Neuron (in vitro differentiated cells): ENCODE measurements at regions not wholly inside any gene's neighbourhood (a gene's known extent, or its start where the extent isn't known, plus 50 kb on each side); places are given as distances from the start of the nearest gene placed in this dataset.
A peak's percentile ranks its signal among the peaks of the same experiment; 100 is the strongest.

Experiments
- H2AFZ ChIP-seq: one replicate; pipeline ENCODE4 v1.6.1; 2013; ENCODE audit warnings: low read depth, mild to moderate bottlenecking, inconsistent platforms, low read length, moderate library complexity
- H3K27me3 ChIP-seq: one replicate; pipeline ENCODE4 v1.6.1; 2013; ENCODE audit warnings: low read length; ENCODE audit not compliant: insufficient read depth
- H3K36me3 ChIP-seq: one replicate; pipeline ENCODE4 v1.6.1; 2013; ENCODE audit warnings: low read length; ENCODE audit not compliant: insufficient read depth
- H3K4me1 ChIP-seq: one replicate; pipeline ENCODE4 v1.6.1; 2013; ENCODE audit warnings: low read length; ENCODE audit not compliant: insufficient read depth
- H3K4me3 ChIP-seq: 2 replicates; pipeline ENCODE4 v1.5.1; 2013; ENCODE audit warnings: mild to moderate bottlenecking, low read length, moderate library complexity
- H3K9me3 ChIP-seq: one replicate; pipeline ENCODE4 v1.6.1; 2013; ENCODE audit warnings: low read length

DNA sequence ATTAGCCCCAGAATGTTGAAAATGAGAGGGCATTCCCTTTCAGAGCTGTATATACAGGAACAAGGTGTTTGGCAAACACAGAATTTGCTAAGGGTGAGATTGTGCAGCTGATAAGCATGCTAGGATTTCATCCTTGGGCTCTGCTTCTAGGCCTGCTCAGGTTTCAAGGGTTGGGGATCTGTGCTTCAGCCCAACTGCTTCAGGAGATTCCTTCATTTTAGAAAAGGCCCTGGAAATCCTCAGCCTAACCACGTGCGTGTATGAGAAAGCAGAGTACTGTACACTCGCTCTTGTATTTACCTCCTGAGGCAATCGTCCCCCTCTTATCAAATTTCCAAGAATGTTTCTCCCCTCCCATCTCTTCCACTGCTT, 291.6 kb upstream of the ARGLU1 start:
- Histone ChIP-seq H3K36me3 (no peaks in the 10 kb centered on the region), H3K4me1 (peaks cover 22% of the 10 kb centered on the region), H2AFZ (no peak overlapping the region), H3K4me3 (no peak overlapping the region), H3K9me3 (no peaks in the 10 kb centered on the region), H3K27me3 (no peaks in the 10 kb centered on the region)

DNA sequence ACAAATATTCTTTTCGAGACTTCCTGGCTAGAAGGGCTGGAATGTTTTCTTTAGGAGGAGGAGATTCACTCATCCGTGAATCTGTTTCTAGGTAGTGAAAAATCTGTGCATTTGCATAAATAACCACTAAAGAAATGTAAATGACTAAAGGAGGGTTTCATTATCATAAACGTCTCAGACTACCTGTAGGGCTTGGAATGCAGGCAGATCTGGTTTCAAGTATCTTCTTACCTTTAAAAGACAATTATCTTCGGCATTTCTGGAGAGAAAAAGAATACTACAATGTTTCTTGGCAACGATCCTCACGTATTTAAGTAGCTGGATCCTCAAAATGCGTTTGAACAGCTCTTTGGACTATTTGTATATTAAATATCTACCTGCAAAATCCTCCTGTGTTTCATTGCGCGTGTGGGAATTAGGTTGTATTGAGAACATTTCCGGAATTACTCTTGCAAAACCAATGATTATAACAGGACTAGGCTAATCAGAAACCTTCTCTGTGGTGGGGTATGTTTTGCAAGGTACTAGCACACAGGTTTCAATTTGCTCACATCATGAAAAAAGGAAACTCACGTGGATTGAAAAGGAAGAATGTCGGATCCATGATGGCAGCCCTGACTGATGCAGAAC, 291.1 kb upstream of the ARGLU1 start:
- Histone ChIP-seq H3K27me3 (no peaks in the 10 kb centered on the region), H3K9me3 (no peaks in the 10 kb centered on the region), H3K4me3 (no peak overlapping the region), H3K36me3 (no peaks in the 10 kb centered on the region), H3K4me1 (peaks cover 22% of the 10 kb centered on the region), H2AFZ (no peak overlapping the region)

DNA sequence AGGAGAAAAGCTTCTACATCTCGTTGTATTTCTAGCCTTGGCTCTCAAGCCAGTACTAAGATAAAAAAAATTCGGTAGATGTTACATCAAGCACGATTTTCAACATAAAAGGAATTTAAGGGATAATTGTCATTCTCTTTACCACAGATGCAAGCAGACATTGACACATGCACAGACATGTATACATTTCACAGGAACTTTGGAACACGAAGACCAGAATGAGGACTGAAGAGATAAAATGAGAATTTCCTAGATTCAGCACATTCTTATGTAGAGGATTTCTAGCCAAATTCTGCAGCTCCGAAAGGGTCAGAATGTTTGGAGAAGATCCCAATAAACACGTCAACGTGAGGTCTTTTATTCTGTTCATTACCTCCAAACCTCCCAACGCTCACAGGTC, 284.5 kb upstream of the ARGLU1 start:
- Histone ChIP-seq H3K4me3 (no peak overlapping the region), H3K4me1 (peaks cover 5% of the 10 kb centered on the region), H3K36me3 (no peaks in the 10 kb centered on the region), H2AFZ (no peak overlapping the region), H3K27me3 (no peaks in the 10 kb centered on the region), H3K9me3 (no peaks in the 10 kb centered on the region)

DNA sequence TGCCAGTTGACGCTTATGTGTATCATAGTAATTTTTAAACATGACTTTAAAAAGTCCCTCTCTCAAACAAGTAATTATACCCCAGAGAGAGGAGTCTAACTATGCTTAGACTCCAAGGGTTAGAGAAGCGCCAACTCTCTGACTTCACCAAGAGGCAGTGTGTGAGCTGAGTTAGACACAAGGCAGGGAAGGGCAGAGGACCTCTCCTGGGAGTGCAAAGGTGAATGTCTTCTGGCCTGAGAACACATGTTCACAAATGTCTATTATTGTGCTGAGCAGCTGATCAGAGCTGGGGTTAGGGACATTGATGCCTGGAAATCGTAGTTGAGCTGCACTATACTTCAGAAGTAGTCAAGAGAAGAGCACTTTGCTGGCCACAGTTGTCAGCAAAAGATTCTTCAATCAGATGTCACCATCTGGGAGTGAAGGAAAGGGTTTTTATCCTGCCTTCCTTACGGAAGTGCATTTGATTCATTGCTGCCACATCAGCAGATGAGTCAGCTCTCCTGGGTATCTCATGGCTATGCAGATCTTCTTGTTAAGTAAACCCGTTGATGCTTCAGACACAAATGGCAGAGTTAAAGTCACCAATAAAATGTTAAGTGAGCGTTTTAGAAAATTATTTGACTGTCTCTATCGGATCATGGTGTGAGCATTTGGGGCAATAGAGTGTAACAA, 283.2 kb upstream of the ARGLU1 start:
- Histone ChIP-seq H3K4me3 (no peak overlapping the region), H3K4me1 (peaks cover 5% of the 10 kb centered on the region), H3K9me3 (no peaks in the 10 kb centered on the region), H2AFZ (no peak overlapping the region), H3K27me3 (no peaks in the 10 kb centered on the region), H3K36me3 (no peaks in the 10 kb centered on the region)

DNA sequence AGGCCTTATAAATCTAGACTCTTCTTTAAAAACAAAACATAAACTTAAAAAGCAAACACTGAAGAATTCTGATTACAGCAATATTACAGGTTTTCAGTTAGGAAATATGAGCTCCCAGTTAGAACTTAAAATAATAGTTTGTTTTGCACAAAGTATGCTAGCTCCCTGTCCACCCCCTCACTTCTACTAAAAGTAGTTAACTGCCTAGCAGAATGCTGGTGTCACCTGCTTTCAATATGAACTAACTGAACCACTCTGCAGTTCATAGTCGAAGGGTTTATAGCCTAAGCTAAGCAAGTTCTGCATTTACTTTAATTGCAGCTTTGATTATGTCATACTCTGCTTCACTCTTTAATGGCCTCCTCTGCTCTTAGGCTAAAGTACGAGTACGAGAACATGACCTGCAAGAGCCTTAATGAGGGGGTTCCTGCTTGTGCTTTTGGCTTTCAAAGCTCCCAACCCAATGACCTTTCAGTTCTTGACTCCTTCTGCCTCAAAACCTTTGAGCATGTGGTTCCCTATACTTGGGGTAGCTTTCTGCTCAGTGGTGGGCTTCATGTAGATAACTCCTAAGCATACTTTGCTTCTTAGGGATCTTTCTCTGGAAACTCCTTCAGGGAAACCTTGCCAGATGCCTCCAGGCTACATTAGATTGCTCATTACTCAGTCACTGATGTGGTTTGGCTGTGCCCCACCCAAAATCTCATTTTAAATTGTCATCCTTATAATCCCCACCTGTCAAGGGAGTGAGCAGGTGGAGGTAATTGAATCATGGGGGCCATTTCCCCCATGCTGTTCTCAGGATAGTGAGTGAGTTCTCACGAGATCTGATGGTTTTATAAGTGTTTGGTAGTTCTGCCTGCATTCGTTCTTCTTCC, 278.9 kb upstream of the ARGLU1 start:
- Histone ChIP-seq H3K36me3 (no peaks in the 10 kb centered on the region), H2AFZ (no peak overlapping the region), H3K4me1 (no peaks in the 10 kb centered on the region), H3K9me3 (no peaks in the 10 kb centered on the region), H3K4me3 (no peak overlapping the region), H3K27me3 (no peaks in the 10 kb centered on the region)

DNA sequence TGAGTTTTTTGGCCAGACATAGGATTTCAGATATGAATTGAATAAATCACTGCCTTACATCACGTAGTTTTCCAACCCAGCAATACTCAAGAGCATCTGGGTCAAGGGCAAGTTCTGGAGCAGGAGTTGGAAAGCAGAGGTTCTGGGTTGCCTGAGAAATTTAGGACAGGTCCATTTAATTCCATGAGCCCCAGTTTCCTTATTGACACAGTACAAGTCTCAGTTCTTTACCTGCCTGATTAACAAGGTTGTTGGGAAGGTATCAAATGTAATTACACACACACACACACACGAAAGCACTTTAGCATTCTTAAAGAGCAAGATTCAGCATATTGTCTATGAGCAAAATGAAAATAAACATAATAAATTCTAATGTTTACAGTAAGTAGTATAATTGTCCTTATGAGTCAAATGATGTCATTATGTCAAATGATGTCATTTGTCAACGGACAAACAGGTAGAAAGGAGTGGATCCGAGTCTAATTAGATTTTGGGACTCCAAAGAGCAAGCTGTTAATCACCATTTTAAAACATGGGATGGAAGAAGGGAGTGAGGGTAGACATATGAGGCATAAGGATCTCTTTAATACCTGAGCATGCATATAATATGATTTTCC, 268.4 kb upstream of the ARGLU1 start:
- H3K4me1 ChIP-seq, result peaks cover 28% of the 10 kb centered on the region
- no peak overlapping the region for H2AFZ ChIP-seq
- no peaks in the 10 kb centered on the region for H3K27me3 ChIP-seq
- H3K36me3 ChIP-seq, result no peaks in the 10 kb centered on the region
- H3K4me3 ChIP-seq, result no peak overlapping the region
- H3K9me3 ChIP-seq, result no peaks in the 10 kb centered on the region

DNA sequence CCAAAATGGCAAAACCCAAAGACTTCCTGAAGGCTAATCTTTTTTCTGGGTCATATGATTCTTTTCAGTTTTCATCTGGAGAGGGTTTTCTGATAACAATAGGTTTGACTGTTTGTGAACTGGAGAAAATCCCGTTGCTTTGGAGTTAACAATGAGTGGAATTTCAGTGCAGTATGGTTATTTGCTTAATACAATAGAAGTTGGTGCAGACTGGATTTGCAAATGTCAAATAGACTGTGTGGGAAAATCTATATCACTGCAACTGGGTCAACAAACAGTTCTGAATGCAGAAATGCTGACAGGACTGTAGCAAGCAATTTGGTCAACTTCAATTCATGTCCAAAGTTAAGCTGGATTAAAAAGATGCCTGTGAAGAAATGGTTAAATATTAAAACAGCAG, 267.5 kb upstream of the ARGLU1 start:
- Histone ChIP-seq H3K9me3 (no peaks in the 10 kb centered on the region), H3K4me3 (no peak overlapping the region), H3K27me3 (no peaks in the 10 kb centered on the region), H3K36me3 (no peaks in the 10 kb centered on the region), H3K4me1 (peaks cover 28% of the 10 kb centered on the region), H2AFZ (peak overlapping the region; percentile 43)

DNA sequence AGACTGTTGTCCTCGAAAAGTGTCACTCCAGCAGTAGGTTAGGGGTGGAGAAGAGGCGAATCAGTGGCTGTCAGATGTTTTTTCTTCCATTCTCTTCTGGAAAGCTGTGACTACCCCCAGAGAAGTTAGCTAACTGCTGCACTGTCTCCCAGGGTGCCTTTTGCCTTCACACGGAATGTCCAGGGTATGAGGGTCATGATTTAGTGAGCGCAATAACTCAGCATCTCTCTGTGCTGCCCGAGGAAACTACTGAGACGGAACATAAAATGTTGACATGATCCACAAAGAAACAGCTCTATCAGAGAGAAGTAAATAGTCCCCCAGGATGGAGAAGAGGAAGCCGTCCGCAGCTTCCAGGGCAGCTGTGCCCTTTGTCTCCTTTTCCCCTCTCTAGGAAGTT, 254.0 kb upstream of the ARGLU1 start:
- no peaks in the 10 kb centered on the region for H3K4me1 ChIP-seq
- H3K27me3 ChIP-seq, result no peaks in the 10 kb centered on the region
- H3K9me3 ChIP-seq, result no peaks in the 10 kb centered on the region
- no peak overlapping the region for H2AFZ ChIP-seq
- H3K36me3 ChIP-seq, result no peaks in the 10 kb centered on the region
- no peak overlapping the region for H3K4me3 ChIP-seq

DNA sequence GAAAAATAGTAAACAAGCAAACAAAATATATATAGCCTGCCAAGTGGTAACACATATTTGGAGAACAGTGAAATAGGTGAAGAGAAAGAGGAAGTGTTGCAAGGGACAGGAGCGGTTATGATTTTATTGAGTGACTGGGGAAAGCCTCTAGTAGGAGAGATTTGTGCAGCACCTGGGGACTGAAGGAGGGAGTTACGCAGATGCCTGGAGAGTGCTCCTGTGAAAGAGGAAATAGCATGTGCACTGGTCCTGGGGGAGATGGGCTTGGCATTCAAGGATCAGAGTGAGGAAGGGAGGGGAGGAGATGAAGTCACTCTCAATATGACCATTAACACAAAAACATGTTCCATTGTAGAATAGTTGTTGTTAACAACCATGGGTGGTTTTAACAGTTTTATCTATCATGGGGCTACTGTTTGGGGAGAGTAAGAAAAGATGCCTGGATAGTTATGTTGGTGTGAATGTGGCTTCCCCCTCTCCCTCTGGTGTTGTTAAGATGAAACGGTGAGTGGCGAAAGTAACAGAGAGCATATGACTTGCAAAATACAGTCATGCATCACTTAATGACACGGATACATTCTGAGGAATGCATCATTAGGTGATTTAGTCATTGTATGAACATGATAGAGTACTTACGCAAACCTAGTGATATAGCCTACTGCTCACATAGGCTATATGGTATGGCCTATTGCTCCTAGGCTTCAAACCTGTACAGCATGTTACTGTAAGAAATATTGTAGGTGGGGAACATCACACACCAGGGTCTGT, 251.7 kb upstream of the ARGLU1 start:
- Histone ChIP-seq H3K4me1 (no peaks in the 10 kb centered on the region), H3K9me3 (no peaks in the 10 kb centered on the region), H3K27me3 (no peaks in the 10 kb centered on the region), H3K4me3 (no peak overlapping the region), H3K36me3 (no peaks in the 10 kb centered on the region), H2AFZ (no peak overlapping the region)

DNA sequence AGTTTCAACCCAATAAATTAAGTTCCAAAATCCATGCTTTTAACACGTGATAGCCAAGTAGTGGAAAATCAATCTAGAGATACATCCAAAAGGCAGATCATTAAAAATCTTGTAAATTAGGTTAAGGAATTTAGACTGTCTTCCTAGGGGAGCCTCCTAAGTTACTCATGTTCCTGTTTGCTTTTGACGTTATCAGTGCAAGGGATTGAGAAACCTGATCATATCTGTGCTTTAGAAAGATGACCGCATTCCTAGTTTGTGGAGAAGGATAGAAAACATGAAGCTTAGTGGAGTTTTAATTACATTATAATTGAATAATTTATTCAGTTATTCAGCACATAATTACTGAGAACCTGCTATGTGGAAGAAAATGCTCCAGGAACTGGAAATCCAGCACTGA, 251.0 kb upstream of the ARGLU1 start:
- Histone ChIP-seq H3K9me3 (no peaks in the 10 kb centered on the region), H3K4me1 (no peaks in the 10 kb centered on the region), H2AFZ (no peak overlapping the region), H3K4me3 (no peak overlapping the region), H3K27me3 (no peaks in the 10 kb centered on the region), H3K36me3 (no peaks in the 10 kb centered on the region)

DNA sequence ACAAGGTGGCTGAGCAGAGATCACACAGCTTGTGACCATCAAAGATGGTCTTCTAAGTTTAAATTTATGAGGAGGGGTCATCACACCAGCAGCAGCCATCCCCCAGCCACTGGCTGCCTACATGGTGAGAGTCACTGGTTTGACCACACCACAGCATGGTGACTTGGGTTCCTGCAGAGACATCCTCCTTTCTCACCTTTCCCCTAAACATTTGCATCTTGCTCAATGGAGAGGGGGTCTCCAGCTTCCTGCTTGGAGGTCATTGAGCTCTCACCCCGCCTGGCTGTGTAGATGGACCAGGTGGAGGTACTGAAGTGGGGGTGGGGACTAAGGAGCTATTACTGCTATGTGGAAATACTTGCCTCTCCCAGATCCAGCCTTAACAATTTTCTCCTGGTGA, 247.6 kb upstream of the ARGLU1 start:
- Histone ChIP-seq H3K27me3 (no peaks in the 10 kb centered on the region), H2AFZ (no peak overlapping the region), H3K4me3 (no peak overlapping the region), H3K9me3 (no peaks in the 10 kb centered on the region), H3K4me1 (no peaks in the 10 kb centered on the region), H3K36me3 (no peaks in the 10 kb centered on the region)

DNA sequence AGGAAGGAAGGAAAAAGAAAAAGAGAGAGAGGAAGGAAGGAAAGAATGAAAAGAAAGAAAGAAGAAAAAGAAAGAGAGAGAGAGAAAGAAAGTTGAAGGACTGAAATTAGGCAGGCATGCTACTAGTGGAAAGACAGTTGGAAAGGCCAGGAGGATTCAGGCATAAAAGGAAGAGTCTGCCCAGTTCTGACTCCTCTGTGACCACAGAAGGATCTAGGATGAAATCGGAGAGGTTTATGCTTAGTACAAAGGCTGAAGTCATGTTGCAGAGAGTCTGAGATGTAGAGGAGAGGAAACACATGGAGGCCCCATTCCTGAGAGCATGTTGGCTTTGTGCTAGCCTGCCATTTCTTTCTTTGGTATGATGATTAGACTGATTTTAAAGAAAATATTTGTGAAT, 246.5 kb upstream of the ARGLU1 start:
- Histone ChIP-seq H3K4me1 (no peaks in the 10 kb centered on the region), H3K9me3 (no peaks in the 10 kb centered on the region), H3K4me3 (no peak overlapping the region), H3K36me3 (no peaks in the 10 kb centered on the region), H2AFZ (no peak overlapping the region), H3K27me3 (no peaks in the 10 kb centered on the region)
